ENCODE measurements at regions not wholly inside any gene's neighbourhood (a gene's known extent, or its start where the extent isn't known, plus 50 kb on each side); places are given as distances from the start of the nearest gene placed in this dataset.
"Not testable (repeated sequence)": the region's sequence is repeated elsewhere in the genome, so short reads cannot be mapped to it uniquely, and the experiment has no call there.

GRCh38 chr11:23875176-23875850 is 621.5 kb upstream of the LUZP2 start:
- H3K27ac ChIP-seq (ENCODE audit: control insufficient read depth, insufficient read depth, low read length) = no peak overlapping the region
- H4K20me1 ChIP-seq (ENCODE audit: control insufficient read depth, extremely low read depth, insufficient read depth, low read length) = no peaks in the 10 kb centered on the region
- DNase-seq (ENCODE audit: low read depth, low spot score) (no peak), FAIRE-seq (no peak)
- H3K4me3 ChIP-seq (ENCODE audit: control insufficient read depth in 2 of 3, extremely low read depth in 1 of 3, insufficient read depth in 2 of 3, low read depth in 1 of 3, low read length in 3 of 3) = no peak overlapping the region
- dilution Hi-C loops (cut with MboI; ENCODE audit: extremely low pct_ligation_motif_present, low sequenced_read_pairs) = no loop called here
- no peak overlapping the region for H2AFZ ChIP-seq (ENCODE audit: control insufficient read depth, low read length)
- H3K4me2 ChIP-seq (ENCODE audit: control insufficient read depth, extremely low read depth, insufficient read depth, low read depth, low read length) = no peak overlapping the region
- no peaks in the 10 kb centered on the region for H3K79me2 ChIP-seq (ENCODE audit: control insufficient read depth, insufficient read depth, low read length)
- no peaks in the 10 kb centered on the region for H3K4me1 ChIP-seq (ENCODE audit: control insufficient read depth, extremely low read depth, insufficient read depth, low read length)
- no peaks in the 10 kb centered on the region for H3K9me1 ChIP-seq (ENCODE audit: control insufficient read depth, extremely low read depth, insufficient read depth, low read length)
- H3K27me3 ChIP-seq (ENCODE audit: control insufficient read depth, extremely low read depth, insufficient read depth, low read length) = no peaks in the 10 kb centered on the region
- no peak overlapping the region for H3K9ac ChIP-seq (ENCODE audit: control insufficient read depth, extremely low read depth, insufficient read depth, low read length)
- TF ChIP-seq EZH2 (IDR thresholded peaks at IDR 0.05; ENCODE audit: low read length) (no peak), CTCF (optimal IDR thresholded peaks at IDR 0.05 in 1 of 3, IDR thresholded peaks at IDR 0.05 in 1 of 3, conservative IDR thresholded peaks at IDR 0.05 in 1 of 3; ENCODE audit: extremely low read depth in 1 of 3, insufficient read depth in 2 of 3, low read length in 3 of 3) (no peak)
- no peaks in the 10 kb centered on the region for H3K36me3 ChIP-seq (ENCODE audit: control insufficient read depth in 2 of 2, extremely low read depth in 1 of 2, insufficient read depth in 2 of 2, low read length in 2 of 2)
- no peaks in the 10 kb centered on the region for H3K9me3 ChIP-seq (ENCODE audit: control insufficient read depth, low read depth, low read length)

GRCh38 chr11:23883426-23884048 is 613.3 kb upstream of the LUZP2 start:
- FAIRE-seq; H2AFZ ChIP-seq (ENCODE audit: control insufficient read depth, low read length); H3K27ac ChIP-seq (ENCODE audit: control insufficient read depth, insufficient read depth, low read length); H3K36me3 ChIP-seq (ENCODE audit: control insufficient read depth in 2 of 2, extremely low read depth in 1 of 2, insufficient read depth in 2 of 2, low read length in 2 of 2); DNase-seq (ENCODE audit: low read depth, low spot score); H3K4me1 ChIP-seq (ENCODE audit: control insufficient read depth, extremely low read depth, insufficient read depth, low read length); H3K9ac ChIP-seq (ENCODE audit: control insufficient read depth, extremely low read depth, insufficient read depth, low read length); H3K4me3 ChIP-seq (ENCODE audit: control insufficient read depth in 2 of 3, extremely low read depth in 1 of 3, insufficient read depth in 2 of 3, low read depth in 1 of 3, low read length in 3 of 3); H3K27me3 ChIP-seq (ENCODE audit: control insufficient read depth, extremely low read depth, insufficient read depth, low read length); H3K4me2 ChIP-seq (ENCODE audit: control insufficient read depth, extremely low read depth, insufficient read depth, low read depth, low read length); dilution Hi-C loops (cut with MboI; ENCODE audit: extremely low pct_ligation_motif_present, low sequenced_read_pairs); H3K79me2 ChIP-seq (ENCODE audit: control insufficient read depth, insufficient read depth, low read length); H3K9me1 ChIP-seq (ENCODE audit: control insufficient read depth, extremely low read depth, insufficient read depth, low read length); H4K20me1 ChIP-seq (ENCODE audit: control insufficient read depth, extremely low read depth, insufficient read depth, low read length); H3K9me3 ChIP-seq (ENCODE audit: control insufficient read depth, low read depth, low read length): not testable (repeated sequence)
